Type B pancreatic cell (in vitro differentiated cells): ENCODE measurements at regions not wholly inside any gene's neighbourhood (a gene's known extent, or its start where the extent isn't known, plus 50 kb on each side); places are given as distances from the start of the nearest gene placed in this dataset.
"Not testable (repeated sequence)": the region's sequence is repeated elsewhere in the genome, so short reads cannot be mapped to it uniquely, and the experiment has no call there.

Experiments used
- DNase-seq: peaks from one replicate; pipeline ENCODE4 v3.0.0; 2021; ENCODE audit warnings: mixed read lengths; ENCODE audit not compliant: unreplicated experiment; ENCODE audit errors: extremely low spot score
- H3K27ac Mint-ChIP-seq: 2 replicates; pipeline ENCODE4 v1.8.0; 2021; ENCODE audit warnings: mild to moderate bottlenecking, mixed read lengths
- H3K27me3 Mint-ChIP-seq: 2 replicates; pipeline ENCODE4 v1.8.0; 2021; ENCODE audit warnings: mixed read lengths
- H3K36me3 Mint-ChIP-seq: 2 replicates; pipeline ENCODE4 v1.8.0; 2021; ENCODE audit warnings: mixed read lengths
- H3K4me1 Mint-ChIP-seq: one replicate; pipeline ENCODE4 v1.8.0; 2021; ENCODE audit warnings: mixed read lengths; ENCODE audit not compliant: unreplicated experiment
- H3K4me3 Mint-ChIP-seq: 2 replicates; pipeline ENCODE4 v1.8.0; 2021; ENCODE audit warnings: mild to moderate bottlenecking, mixed read lengths
- H3K9me3 Mint-ChIP-seq: 2 replicates; pipeline ENCODE4 v1.8.0; 2021; ENCODE audit warnings: mixed read lengths
- TF ChIP-seq, protein P1 (sequence below): fragments of 200-600 bp; sonication (generic); conservative IDR thresholded peaks from 2 replicates; pipeline ENCODE4 v1.5.0; 2021; ENCODE audit warnings: antibody characterized with exemption, mild to moderate bottlenecking

DNA sequence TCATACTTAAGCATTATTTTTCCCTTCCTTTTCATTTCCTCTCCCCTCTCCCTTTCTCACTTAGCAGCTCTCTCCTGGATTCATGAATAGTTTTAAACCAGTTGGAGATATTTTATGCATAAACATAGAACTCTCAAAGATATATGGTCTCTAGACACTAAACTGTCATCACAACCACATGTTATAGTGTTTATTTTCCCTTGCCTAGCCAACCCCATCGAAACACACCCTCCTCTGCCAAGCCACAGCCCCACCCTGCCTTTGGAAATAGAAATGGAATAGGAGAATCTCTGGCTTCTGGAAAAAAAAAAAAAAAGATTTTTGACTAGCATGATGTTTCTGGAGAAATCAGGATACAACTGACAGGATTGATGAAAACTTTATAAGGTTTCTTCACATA is 64.8 kb upstream of the RBPJ start:
- DNase-seq = no peak
- H3K27ac Mint-ChIP-seq = no peak overlapping the region
- TF ChIP-seq, protein P1, sequence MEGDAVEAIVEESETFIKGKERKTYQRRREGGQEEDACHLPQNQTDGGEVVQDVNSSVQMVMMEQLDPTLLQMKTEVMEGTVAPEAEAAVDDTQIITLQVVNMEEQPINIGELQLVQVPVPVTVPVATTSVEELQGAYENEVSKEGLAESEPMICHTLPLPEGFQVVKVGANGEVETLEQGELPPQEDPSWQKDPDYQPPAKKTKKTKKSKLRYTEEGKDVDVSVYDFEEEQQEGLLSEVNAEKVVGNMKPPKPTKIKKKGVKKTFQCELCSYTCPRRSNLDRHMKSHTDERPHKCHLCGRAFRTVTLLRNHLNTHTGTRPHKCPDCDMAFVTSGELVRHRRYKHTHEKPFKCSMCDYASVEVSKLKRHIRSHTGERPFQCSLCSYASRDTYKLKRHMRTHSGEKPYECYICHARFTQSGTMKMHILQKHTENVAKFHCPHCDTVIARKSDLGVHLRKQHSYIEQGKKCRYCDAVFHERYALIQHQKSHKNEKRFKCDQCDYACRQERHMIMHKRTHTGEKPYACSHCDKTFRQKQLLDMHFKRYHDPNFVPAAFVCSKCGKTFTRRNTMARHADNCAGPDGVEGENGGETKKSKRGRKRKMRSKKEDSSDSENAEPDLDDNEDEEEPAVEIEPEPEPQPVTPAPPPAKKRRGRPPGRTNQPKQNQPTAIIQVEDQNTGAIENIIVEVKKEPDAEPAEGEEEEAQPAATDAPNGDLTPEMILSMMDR = no peak
- H3K36me3 Mint-ChIP-seq = no peaks in the 10 kb centered on the region
- peaks cover 13% of the 10 kb centered on the region for H3K4me1 Mint-ChIP-seq
- no peaks in the 10 kb centered on the region for H3K9me3 Mint-ChIP-seq
- H3K4me3 Mint-ChIP-seq = no peak overlapping the region
- H3K27me3 Mint-ChIP-seq = no peaks in the 10 kb centered on the region

DNA sequence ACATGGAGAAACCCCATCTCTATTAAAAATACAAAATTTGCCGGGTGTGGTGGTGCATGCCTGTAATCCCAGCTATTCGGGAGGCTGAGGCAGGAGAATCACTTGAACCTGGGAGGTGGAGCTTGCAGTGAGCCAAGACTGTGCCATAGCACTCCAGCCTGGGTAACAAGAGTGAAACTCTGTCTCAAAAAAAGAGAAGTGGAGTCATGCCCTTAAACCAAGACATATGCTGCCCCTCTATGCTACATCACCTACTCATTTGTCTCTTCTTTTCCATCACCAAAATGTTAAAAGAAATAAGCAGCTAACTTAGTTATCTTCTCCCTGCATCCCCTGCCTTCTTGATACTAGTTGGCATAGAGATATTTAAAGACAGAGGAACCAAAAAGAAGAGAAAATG is 63.4 kb upstream of the RBPJ start:
- DNase-seq, H3K27me3 Mint-ChIP-seq, H3K9me3 Mint-ChIP-seq, H3K27ac Mint-ChIP-seq, H3K4me3 Mint-ChIP-seq, H3K4me1 Mint-ChIP-seq, H3K36me3 Mint-ChIP-seq: not testable (repeated sequence)

GRCh38 chr4:26257850-26258249 is 63.0 kb upstream of the RBPJ start:
- peaks cover 9% of the 10 kb centered on the region for H3K4me1 Mint-ChIP-seq
- H3K36me3 Mint-ChIP-seq = no peaks in the 10 kb centered on the region
- no peak overlapping the region for H3K27ac Mint-ChIP-seq
- DNase-seq = no peak
- TF ChIP-seq, protein P1 = no peak
- H3K27me3 Mint-ChIP-seq = no peaks in the 10 kb centered on the region
- no peaks in the 10 kb centered on the region for H3K9me3 Mint-ChIP-seq
- H3K4me3 Mint-ChIP-seq = no peak overlapping the region

- no peaks in the 10 kb centered on the region for H3K27me3 Mint-ChIP-seq
- H3K27ac Mint-ChIP-seq = no peak overlapping the region
- no peaks in the 10 kb centered on the region for H3K4me1 Mint-ChIP-seq
- DNase-seq = no peak
- H3K9me3 Mint-ChIP-seq = no peaks in the 10 kb centered on the region
- TF ChIP-seq, protein P1 = no peak
- no peak overlapping the region for H3K4me3 Mint-ChIP-seq
- H3K36me3 Mint-ChIP-seq = no peaks in the 10 kb centered on the region
Observed at GRCh38 chr4:26260571-26260970, 60.2 kb upstream of the RBPJ start.

GRCh38 chr4:26261405-26261804 is 59.4 kb upstream of the RBPJ start:
- no peaks in the 10 kb centered on the region for H3K4me1 Mint-ChIP-seq
- no peaks in the 10 kb centered on the region for H3K9me3 Mint-ChIP-seq
- DNase-seq = no peak
- TF ChIP-seq, protein P1 = no peak
- H3K36me3 Mint-ChIP-seq = no peaks in the 10 kb centered on the region
- H3K4me3 Mint-ChIP-seq = no peak overlapping the region
- no peaks in the 10 kb centered on the region for H3K27me3 Mint-ChIP-seq
- no peak overlapping the region for H3K27ac Mint-ChIP-seq

DNA sequence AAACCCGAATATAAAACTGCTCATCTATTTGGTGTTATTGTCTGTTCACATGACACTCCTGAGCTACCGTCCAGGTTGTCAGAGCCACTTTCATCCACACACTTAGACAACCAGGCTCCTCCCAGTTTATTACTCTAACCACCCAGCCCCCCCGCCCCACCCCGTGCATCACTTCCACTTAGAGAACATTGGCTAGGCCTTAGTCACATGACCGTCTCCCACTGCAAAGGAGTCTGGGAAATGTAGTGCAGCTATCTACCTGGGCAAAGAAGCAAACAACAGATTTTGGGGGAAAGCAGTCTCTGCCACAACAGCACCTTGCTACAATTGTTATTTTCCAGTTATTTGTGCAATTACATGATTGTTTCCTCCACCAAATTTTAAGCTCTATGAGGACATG is 57.6 kb upstream of the RBPJ start:
- Mint-ChIP-seq H3K36me3 (no peaks in the 10 kb centered on the region), H3K4me3 (no peak overlapping the region), H3K4me1 (peaks cover under 1% of the 10 kb centered on the region), H3K27ac (no peak overlapping the region), H3K27me3 (no peaks in the 10 kb centered on the region), H3K9me3 (no peaks in the 10 kb centered on the region)
- DNase-seq = no peak
- TF ChIP-seq, protein P1 = no peak
